ENCODE measurements at regions not wholly inside any gene's neighbourhood (a gene's known extent, or its start where the extent isn't known, plus 50 kb on each side); places are given as distances from the start of the nearest gene placed in this dataset.
A peak's percentile ranks its signal among the peaks of the same experiment; 100 is the strongest.

DNA sequence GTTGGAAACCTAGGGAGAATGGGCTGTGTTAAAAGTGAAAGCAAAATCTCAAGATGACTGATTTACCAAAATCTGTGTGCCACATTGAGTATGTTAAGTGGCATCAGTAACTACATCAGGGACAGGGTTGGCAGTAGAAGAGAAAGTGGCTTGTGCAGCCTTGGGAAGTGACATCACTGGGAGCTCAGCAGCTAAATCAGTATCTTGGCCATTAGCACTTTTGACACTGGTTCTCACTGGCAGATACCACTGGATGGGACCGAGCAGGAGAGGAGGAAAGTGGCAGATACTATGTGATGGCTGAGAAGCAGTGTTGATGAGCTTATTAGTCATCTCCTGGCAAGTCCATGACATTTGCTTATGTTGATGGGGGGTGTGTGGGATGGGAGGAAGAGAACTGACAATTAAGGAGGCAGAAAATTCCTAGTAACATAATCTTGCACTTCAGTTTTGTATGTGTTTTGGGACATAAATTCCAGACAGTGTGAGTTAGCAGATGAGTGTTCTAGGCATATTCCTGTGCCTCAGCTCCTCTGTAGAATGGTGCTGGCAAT, 322.2 kb downstream of the SOX4 start:
- H3K27me3 ChIP-seq (replicated peaks in 2 of 5; ENCODE audit: control insufficient read depth in 4 of 5, insufficient read depth in 5 of 5, low read length in 4 of 5), result no peaks in the 10 kb centered on the region
- peaks cover 0 to 12% (median 0%) of the 10 kb centered on the region in 4 experiments for H3K4me1 ChIP-seq (ENCODE audit: control extremely low read depth in 1 of 4, control insufficient read depth in 4 of 4, insufficient read depth in 4 of 4, low read length in 3 of 4)
- ChIA-PET POLR2A (no interaction called here), CTCF (interaction anchor here (1.0 to 1.5 kb wide), 3 partner anchors 10 to 49 kb away, joined by 3 to 4 read pairs (median 3); no protein-coding TSS in a partner anchor)
- peak in 2 of 3 donors; percentile 52 to 58 for DNase-seq
- WGBS (ENCODE audit: insufficient coverage), result 89% methylated on average over 1 of the region's 1 CpG
- no peak overlapping the region for H3K4me3 ChIP-seq (ENCODE audit: control insufficient read depth in 1 of 7, extremely low read depth in 1 of 7, insufficient read depth in 4 of 7, low read depth in 2 of 7, low read length in 6 of 7)
- H3K27ac ChIP-seq (ENCODE audit: insufficient read depth in 1 of 2, low read depth in 1 of 2, low read length in 2 of 2, poor library complexity in 1 of 2, severe bottlenecking in 2 of 2), result no peak overlapping the region
- H3K9me3 ChIP-seq (ENCODE audit: control extremely low read depth in 1 of 5, control insufficient read depth in 4 of 5, insufficient read depth in 2 of 5, low read depth in 1 of 5, low read length in 4 of 5), result no peaks in the 10 kb centered on the region
- H3K36me3 ChIP-seq (ENCODE audit: control insufficient read depth in 4 of 4, insufficient read depth in 4 of 4, low read length in 3 of 4), result peaks cover 0 to 7% (median 5%) of the 10 kb centered on the region in 4 experiments

DNA sequence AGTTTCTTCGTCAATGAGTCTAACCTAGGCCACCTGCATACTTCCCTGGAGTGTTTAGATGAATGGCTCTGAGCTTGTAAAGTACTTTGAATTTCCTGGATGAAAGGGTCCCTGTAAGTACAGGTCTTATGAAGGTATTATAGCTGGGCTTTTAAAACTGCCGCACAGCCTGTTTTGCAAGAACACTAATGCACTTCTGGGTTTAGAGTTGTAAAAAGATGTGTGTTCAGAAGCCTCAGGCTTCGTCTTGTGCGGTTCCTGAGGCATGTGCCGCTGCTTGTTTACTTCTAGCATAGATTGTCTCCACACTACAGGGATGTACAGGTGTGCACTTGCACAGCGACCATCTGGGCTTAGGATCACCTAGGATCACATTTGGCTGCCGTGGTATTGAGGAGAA, 324.5 kb downstream of the SOX4 start:
- Histone ChIP-seq H3K9me3 (ENCODE audit: control extremely low read depth in 1 of 5, control insufficient read depth in 4 of 5, insufficient read depth in 2 of 5, low read depth in 1 of 5, low read length in 4 of 5) (no peaks in the 10 kb centered on the region), H3K36me3 (ENCODE audit: control insufficient read depth in 4 of 4, insufficient read depth in 4 of 4, low read length in 3 of 4) (peaks cover 0 to 8% (median 6%) of the 10 kb centered on the region in 4 experiments), H3K4me3 (ENCODE audit: control insufficient read depth in 1 of 7, extremely low read depth in 1 of 7, insufficient read depth in 4 of 7, low read depth in 2 of 7, low read length in 6 of 7) (no peak overlapping the region), H3K27ac (ENCODE audit: insufficient read depth in 1 of 2, low read depth in 1 of 2, low read length in 2 of 2, poor library complexity in 1 of 2, severe bottlenecking in 2 of 2) (no peak overlapping the region), H3K27me3 (replicated peaks in 2 of 5; ENCODE audit: control insufficient read depth in 4 of 5, insufficient read depth in 5 of 5, low read length in 4 of 5) (no peaks in the 10 kb centered on the region), H3K4me1 (ENCODE audit: control extremely low read depth in 1 of 4, control insufficient read depth in 4 of 4, insufficient read depth in 4 of 4, low read length in 3 of 4) (peaks cover 0 to 12% (median 0%) of the 10 kb centered on the region in 4 experiments)
- DNase-seq, result no peak
- POLR2A ChIA-PET, result no interaction called here
- CTCF ChIA-PET, result interaction anchor here (0.5 kb wide), 1 partner anchor 26 kb away, joined by 4 read pairs; no protein-coding TSS in a partner anchor
- WGBS (ENCODE audit: insufficient coverage), result 95% methylated on average over 5 of the region's 7 CpGs

DNA sequence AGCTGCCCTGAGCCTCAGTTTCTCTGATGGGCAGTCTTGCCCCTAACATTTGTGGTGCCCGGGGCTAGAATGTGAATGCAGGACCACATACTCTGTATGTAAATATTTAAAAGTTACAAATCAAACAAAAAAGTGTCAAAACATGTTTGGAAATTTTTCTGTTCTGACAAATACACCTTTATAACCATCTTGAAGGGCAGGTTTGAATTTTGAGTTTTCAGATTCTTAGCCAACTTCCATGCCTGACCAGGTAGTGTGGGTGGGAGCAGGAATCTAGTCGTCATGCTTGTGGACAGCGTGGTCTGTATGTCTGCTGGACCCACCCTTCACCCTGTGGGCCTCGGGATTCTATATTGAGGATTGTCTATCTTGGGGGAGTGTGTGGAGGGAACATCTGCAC, 325.1 kb downstream of the SOX4 start:
- ChIA-PET POLR2A (no interaction called here), CTCF (no interaction called here)
- Histone ChIP-seq H3K4me3 (ENCODE audit: control insufficient read depth in 1 of 7, extremely low read depth in 1 of 7, insufficient read depth in 4 of 7, low read depth in 2 of 7, low read length in 6 of 7) (no peak overlapping the region), H3K27me3 (replicated peaks in 2 of 5; ENCODE audit: control insufficient read depth in 4 of 5, insufficient read depth in 5 of 5, low read length in 4 of 5) (no peaks in the 10 kb centered on the region), H3K36me3 (ENCODE audit: control insufficient read depth in 4 of 4, insufficient read depth in 4 of 4, low read length in 3 of 4) (peaks cover 0 to 8% (median 5%) of the 10 kb centered on the region in 4 experiments), H3K27ac (ENCODE audit: insufficient read depth in 1 of 2, low read depth in 1 of 2, low read length in 2 of 2, poor library complexity in 1 of 2, severe bottlenecking in 2 of 2) (no peak overlapping the region), H3K9me3 (ENCODE audit: control extremely low read depth in 1 of 5, control insufficient read depth in 4 of 5, insufficient read depth in 2 of 5, low read depth in 1 of 5, low read length in 4 of 5) (no peaks in the 10 kb centered on the region), H3K4me1 (ENCODE audit: control extremely low read depth in 1 of 4, control insufficient read depth in 4 of 4, insufficient read depth in 4 of 4, low read length in 3 of 4) (peaks cover 0 to 11% (median 0%) of the 10 kb centered on the region in 4 experiments)
- no peak for DNase-seq
- WGBS (ENCODE audit: insufficient coverage), result 100% methylated on average over 1 of the region's 4 CpGs

DNA sequence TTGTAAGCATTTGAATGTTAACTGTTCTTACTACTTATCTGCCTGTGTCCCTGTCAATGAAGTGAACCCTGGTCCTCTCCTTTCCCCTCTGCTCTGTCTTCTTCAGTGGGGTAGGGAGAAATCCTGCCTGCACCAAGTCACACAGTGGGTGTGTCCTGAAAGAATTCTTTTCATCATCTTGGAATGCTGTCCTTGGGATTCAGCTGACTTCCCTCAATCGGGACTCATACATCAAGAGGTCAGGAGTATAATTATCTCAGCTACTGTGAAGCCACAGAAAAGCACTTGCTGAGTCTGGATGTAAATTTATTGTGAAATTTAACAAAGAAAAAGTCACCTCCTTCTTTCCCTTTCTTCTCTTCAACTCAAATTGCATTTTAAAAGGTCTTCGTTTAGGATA, 328.5 kb downstream of the SOX4 start:
- CTCF ChIA-PET, result no interaction called here

DNA sequence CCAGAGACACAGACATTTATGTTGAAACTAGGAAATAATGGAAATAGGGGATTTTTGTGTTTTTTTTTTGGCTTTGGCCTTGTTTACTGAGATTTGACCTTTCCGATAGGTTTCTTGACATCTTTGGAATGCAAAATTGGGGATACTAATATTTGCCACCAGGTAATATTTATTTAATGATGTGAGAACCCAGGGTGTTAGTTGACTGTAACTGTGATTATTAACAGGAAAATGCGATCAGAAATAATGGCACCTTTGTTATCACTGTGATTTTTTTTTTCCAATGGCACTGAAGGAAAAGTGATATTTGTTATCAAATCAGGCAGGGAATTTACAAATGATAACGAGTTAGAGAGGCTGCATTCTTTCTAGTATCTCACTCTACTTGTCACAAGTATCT, 330.5 kb downstream of the SOX4 start:
- ChIA-PET CTCF (no interaction called here), POLR2A (no interaction called here)
- 100% methylated on average over 2 of the region's 3 CpGs for WGBS (ENCODE audit: insufficient coverage)

More for the DNA sequence above, 328.5 kb downstream of the SOX4 start:
- H3K4me1 ChIP-seq (ENCODE audit: control extremely low read depth in 1 of 4, control insufficient read depth in 4 of 4, insufficient read depth in 4 of 4, low read length in 3 of 4), result peaks cover 0 to 8% (median 5%) of the 10 kb centered on the region in 4 experiments
- H3K27ac ChIP-seq (ENCODE audit: insufficient read depth in 1 of 2, low read depth in 1 of 2, low read length in 2 of 2, poor library complexity in 1 of 2, severe bottlenecking in 2 of 2), result no peak overlapping the region
- H3K36me3 ChIP-seq (ENCODE audit: control insufficient read depth in 4 of 4, insufficient read depth in 4 of 4, low read length in 3 of 4), result peaks cover 0 to 4% (median 2%) of the 10 kb centered on the region in 4 experiments
- no peaks in the 10 kb centered on the region for H3K27me3 ChIP-seq (replicated peaks in 2 of 5; ENCODE audit: control insufficient read depth in 4 of 5, insufficient read depth in 5 of 5, low read length in 4 of 5)
- H3K4me3 ChIP-seq (ENCODE audit: control insufficient read depth in 1 of 7, extremely low read depth in 1 of 7, insufficient read depth in 4 of 7, low read depth in 2 of 7, low read length in 6 of 7), result no peak overlapping the region
- no peaks in the 10 kb centered on the region for H3K9me3 ChIP-seq (ENCODE audit: control extremely low read depth in 1 of 5, control insufficient read depth in 4 of 5, insufficient read depth in 2 of 5, low read depth in 1 of 5, low read length in 4 of 5)
- DNase-seq, result no peak
- no CpG with 5 or more reads among the region's 2 CpGs for WGBS (ENCODE audit: insufficient coverage)
- POLR2A ChIA-PET, result interaction anchor here (0.6 kb wide), 2 partner anchors 239 to 1464 kb away, joined by 3 to 4 read pairs; no protein-coding TSS in a partner anchor

DNA sequence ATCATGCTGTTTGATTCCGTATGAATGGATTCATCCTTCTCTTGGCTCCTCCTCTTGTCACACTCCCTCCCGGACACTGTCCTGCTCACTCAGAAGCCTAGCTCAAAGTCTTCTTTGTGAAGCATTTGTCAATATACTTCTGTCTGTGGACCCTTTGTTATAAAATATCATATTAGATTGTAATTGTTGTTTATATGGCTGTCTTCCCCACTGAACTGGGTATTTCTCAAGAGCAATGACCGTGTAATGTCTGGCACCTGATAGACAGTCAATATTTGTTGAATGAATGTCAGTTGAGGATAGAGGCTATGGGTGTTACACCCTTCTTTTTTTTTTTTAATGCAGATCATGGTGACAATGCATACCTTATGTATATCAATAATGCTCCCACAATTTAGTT, 335.3 kb downstream of the SOX4 start:
- CTCF ChIA-PET, result interaction anchor here (0.6 kb wide), 1 partner anchor 30 kb away, joined by 3 read pairs; no protein-coding TSS in a partner anchor

More for the DNA sequence above, 330.5 kb downstream of the SOX4 start:
- Histone ChIP-seq H3K4me3 (ENCODE audit: control insufficient read depth in 1 of 7, extremely low read depth in 1 of 7, insufficient read depth in 4 of 7, low read depth in 2 of 7, low read length in 6 of 7) (no peak overlapping the region), H3K9me3 (ENCODE audit: control extremely low read depth in 1 of 5, control insufficient read depth in 4 of 5, insufficient read depth in 2 of 5, low read depth in 1 of 5, low read length in 4 of 5) (no peaks in the 10 kb centered on the region), H3K36me3 (ENCODE audit: control insufficient read depth in 4 of 4, insufficient read depth in 4 of 4, low read length in 3 of 4) (peaks cover 0 to 4% (median under 1%) of the 10 kb centered on the region in 4 experiments), H3K27ac (ENCODE audit: insufficient read depth in 1 of 2, low read depth in 1 of 2, low read length in 2 of 2, poor library complexity in 1 of 2, severe bottlenecking in 2 of 2) (no peak overlapping the region), H3K4me1 (ENCODE audit: control extremely low read depth in 1 of 4, control insufficient read depth in 4 of 4, insufficient read depth in 4 of 4, low read length in 3 of 4) (peaks cover 0 to 8% (median 5%) of the 10 kb centered on the region in 4 experiments), H3K27me3 (replicated peaks in 2 of 5; ENCODE audit: control insufficient read depth in 4 of 5, insufficient read depth in 5 of 5, low read length in 4 of 5) (no peaks in the 10 kb centered on the region)
- no peak for DNase-seq

DNA sequence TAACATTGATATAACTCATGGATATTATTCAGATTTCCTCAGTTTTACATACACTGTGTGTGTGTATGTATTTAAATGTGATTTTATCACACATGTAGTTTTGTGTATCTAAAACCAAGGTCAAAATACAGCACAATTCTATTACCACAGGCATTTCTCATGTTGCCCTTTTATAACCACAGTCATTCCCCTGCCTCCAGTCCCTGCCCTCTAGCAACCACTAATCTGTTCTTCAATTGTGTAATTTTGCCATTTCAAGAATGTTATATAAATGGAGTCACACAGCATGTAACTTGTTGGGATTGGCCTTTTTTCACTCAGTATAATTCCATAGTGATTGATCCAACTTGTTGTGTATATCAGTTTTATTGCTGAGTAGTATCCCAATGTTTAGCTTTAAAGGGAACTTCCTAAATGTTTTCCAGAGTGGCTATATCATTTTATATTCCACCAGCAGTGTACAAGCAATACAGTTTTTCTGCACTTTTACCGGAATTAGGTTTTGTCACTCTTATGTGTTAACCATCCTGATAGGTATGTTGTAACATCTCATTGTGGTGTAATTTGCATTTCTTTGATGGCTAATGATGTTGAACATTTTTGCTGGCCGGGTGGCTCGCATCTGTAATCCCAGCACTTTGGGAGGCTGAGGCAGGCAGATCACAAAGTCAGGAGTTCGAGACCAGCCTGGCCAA, 338.2 kb downstream of the SOX4 start:
- peaks cover 0 to 12% (median 0%) of the 10 kb centered on the region in 5 experiments for H3K9me3 ChIP-seq (ENCODE audit: control extremely low read depth in 1 of 5, control insufficient read depth in 4 of 5, insufficient read depth in 2 of 5, low read depth in 1 of 5, low read length in 4 of 5)
- H3K27me3 ChIP-seq (replicated peaks in 2 of 5; ENCODE audit: control insufficient read depth in 4 of 5, insufficient read depth in 5 of 5, low read length in 4 of 5), result no peaks in the 10 kb centered on the region
- POLR2A ChIA-PET, result no interaction called here
- no peak overlapping the region for H3K27ac ChIP-seq (ENCODE audit: insufficient read depth in 1 of 2, low read depth in 1 of 2, low read length in 2 of 2, poor library complexity in 1 of 2, severe bottlenecking in 2 of 2)
- H3K4me3 ChIP-seq (ENCODE audit: control insufficient read depth in 1 of 7, extremely low read depth in 1 of 7, insufficient read depth in 4 of 7, low read depth in 2 of 7, low read length in 6 of 7), result no peak overlapping the region
- CTCF ChIA-PET, result interaction anchor here (0.6 kb wide), 1 partner anchor 747 kb away, joined by 3 read pairs; no protein-coding TSS in a partner anchor
- no peaks in the 10 kb centered on the region for H3K4me1 ChIP-seq (ENCODE audit: control extremely low read depth in 1 of 4, control insufficient read depth in 4 of 4, insufficient read depth in 4 of 4, low read length in 3 of 4)
- DNase-seq, result no peak
- peaks cover 0 to 11% (median 5%) of the 10 kb centered on the region in 4 experiments for H3K36me3 ChIP-seq (ENCODE audit: control insufficient read depth in 4 of 4, insufficient read depth in 4 of 4, low read length in 3 of 4)
- no CpG with 5 or more reads among the region's 4 CpGs for WGBS (ENCODE audit: insufficient coverage)

More for the DNA sequence above, 335.3 kb downstream of the SOX4 start:
- peaks cover 0 to 11% (median 5%) of the 10 kb centered on the region in 4 experiments for H3K36me3 ChIP-seq (ENCODE audit: control insufficient read depth in 4 of 4, insufficient read depth in 4 of 4, low read length in 3 of 4)
- H3K27ac ChIP-seq (ENCODE audit: insufficient read depth in 1 of 2, low read depth in 1 of 2, low read length in 2 of 2, poor library complexity in 1 of 2, severe bottlenecking in 2 of 2), result no peak overlapping the region
- H3K9me3 ChIP-seq (ENCODE audit: control extremely low read depth in 1 of 5, control insufficient read depth in 4 of 5, insufficient read depth in 2 of 5, low read depth in 1 of 5, low read length in 4 of 5), result peaks cover 0 to 9% (median 0%) of the 10 kb centered on the region in 5 experiments
- POLR2A ChIA-PET, result no interaction called here
- peaks cover 0 to 8% (median 5%) of the 10 kb centered on the region in 4 experiments for H3K4me1 ChIP-seq (ENCODE audit: control extremely low read depth in 1 of 4, control insufficient read depth in 4 of 4, insufficient read depth in 4 of 4, low read length in 3 of 4)
- no peak overlapping the region for H3K4me3 ChIP-seq (ENCODE audit: control insufficient read depth in 1 of 7, extremely low read depth in 1 of 7, insufficient read depth in 4 of 7, low read depth in 2 of 7, low read length in 6 of 7)
- WGBS (ENCODE audit: insufficient coverage), result no CpG with 5 or more reads among the region's 3 CpGs
- no peaks in the 10 kb centered on the region for H3K27me3 ChIP-seq (replicated peaks in 2 of 5; ENCODE audit: control insufficient read depth in 4 of 5, insufficient read depth in 5 of 5, low read length in 4 of 5)
- DNase-seq, result no peak
